ENCODE measurements at regions not wholly inside any gene's neighbourhood (a gene's known extent, or its start where the extent isn't known, plus 50 kb on each side); places are given as distances from the start of the nearest gene placed in this dataset.

DNA sequence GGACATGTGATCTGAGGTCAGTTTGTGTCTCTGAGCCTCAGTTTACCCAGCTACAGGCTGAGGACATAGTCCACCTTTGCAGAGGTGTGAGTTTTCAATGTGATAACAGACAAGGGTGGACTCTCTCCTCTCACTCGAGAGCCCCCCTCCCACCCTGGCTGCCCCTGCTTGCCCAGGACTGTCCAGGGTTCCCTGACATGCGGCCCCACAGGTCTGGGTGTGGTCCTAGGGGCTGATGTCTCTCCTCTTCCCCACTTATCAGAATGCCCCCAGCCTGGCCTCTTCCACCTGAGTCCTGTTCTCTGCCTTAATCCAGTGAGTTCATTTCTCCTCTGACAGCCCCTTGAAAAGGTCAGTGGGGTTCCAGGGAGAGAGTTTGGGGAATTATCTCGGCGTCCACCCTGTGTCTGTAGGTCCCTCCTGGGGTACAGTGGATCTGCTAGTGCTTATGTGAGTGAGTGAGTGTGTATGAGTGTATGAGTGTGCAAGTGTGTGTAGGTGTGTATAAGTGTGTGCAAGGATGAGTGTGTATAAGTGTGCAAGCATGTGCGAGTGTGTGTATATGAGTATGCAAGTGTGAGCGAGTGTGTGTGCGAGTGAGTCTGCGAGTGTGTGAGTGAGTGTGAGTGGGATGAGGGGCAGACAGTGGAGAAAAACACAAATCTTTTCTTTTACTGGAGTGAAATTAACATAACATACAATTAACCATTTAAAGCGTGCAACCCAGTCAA lies 175.0 kb downstream of the IRF8 start:
- no peak for TF ChIP-seq EZH2 (IDR thresholded peaks at IDR 0.05; ENCODE audit: insufficient read depth, low read length)
- TF ChIP-seq, protein P1, sequence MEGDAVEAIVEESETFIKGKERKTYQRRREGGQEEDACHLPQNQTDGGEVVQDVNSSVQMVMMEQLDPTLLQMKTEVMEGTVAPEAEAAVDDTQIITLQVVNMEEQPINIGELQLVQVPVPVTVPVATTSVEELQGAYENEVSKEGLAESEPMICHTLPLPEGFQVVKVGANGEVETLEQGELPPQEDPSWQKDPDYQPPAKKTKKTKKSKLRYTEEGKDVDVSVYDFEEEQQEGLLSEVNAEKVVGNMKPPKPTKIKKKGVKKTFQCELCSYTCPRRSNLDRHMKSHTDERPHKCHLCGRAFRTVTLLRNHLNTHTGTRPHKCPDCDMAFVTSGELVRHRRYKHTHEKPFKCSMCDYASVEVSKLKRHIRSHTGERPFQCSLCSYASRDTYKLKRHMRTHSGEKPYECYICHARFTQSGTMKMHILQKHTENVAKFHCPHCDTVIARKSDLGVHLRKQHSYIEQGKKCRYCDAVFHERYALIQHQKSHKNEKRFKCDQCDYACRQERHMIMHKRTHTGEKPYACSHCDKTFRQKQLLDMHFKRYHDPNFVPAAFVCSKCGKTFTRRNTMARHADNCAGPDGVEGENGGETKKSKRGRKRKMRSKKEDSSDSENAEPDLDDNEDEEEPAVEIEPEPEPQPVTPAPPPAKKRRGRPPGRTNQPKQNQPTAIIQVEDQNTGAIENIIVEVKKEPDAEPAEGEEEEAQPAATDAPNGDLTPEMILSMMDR (IDR thresholded peaks at IDR 0.05; ENCODE audit: insufficient read depth, low read depth, low read length), result no peak

Data from astrocyte (in vitro differentiated cells and primary cell).